Fibroblast of lung (primary cell): ENCODE measurements at regions not wholly inside any gene's neighbourhood (a gene's known extent, or its start where the extent isn't known, plus 50 kb on each side); places are given as distances from the start of the nearest gene placed in this dataset.

ENCODE experiments used
- DNase-seq, 2 donors: peaks; one replicate each; pipeline versions ENCODE4 v3.0.0 to v3.0.0-alpha.2; 2010; ENCODE audit warnings: low read depth in 2 of 2
- H2AFZ ChIP-seq: 2 replicates; pipeline ENCODE4 v1.5.1; 2012; ENCODE audit warnings: low read length, control low read depth, inconsistent platforms
- H3K27ac ChIP-seq: 2 replicates; pipeline ENCODE4 v1.5.1; 2011; ENCODE audit warnings: low read length, control low read depth; ENCODE audit not compliant: insufficient read depth
- H3K27me3 ChIP-seq: 2 replicates; pipeline ENCODE4 v1.5.1; 2011; ENCODE audit warnings: mild to moderate bottlenecking, low read length; ENCODE audit not compliant: control insufficient read depth, insufficient read depth
- H3K36me3 ChIP-seq: 2 replicates; pipeline ENCODE4 v1.5.1; 2011; ENCODE audit warnings: low read length; ENCODE audit not compliant: control insufficient read depth, insufficient read depth
- H3K4me1 ChIP-seq: 2 replicates; pipeline ENCODE4 v1.5.1; 2011; ENCODE audit warnings: low read length; ENCODE audit not compliant: control insufficient read depth, insufficient read depth; ENCODE audit errors: extremely low read depth
- H3K4me2 ChIP-seq: 2 replicates; pipeline ENCODE4 v1.5.1; 2011; ENCODE audit warnings: low read length, control low read depth; ENCODE audit not compliant: insufficient read depth; ENCODE audit errors: extremely low read depth
- H3K4me3 ChIP-seq, 4 experiments: fragments of 200-600 bp in 1 of 4; sonication (generic) in 1 of 4; replicated peaks in 1 of 4; 2 replicates each; pipeline ENCODE4 v1.5.1; 2011 to 2016; ENCODE audit warnings: low read length in 4 of 4, low read depth in 3 of 4, mild to moderate bottlenecking in 3 of 4, control low read depth in 2 of 4, inconsistent platforms in 1 of 4, mixed read lengths in 1 of 4; ENCODE audit not compliant: insufficient read depth in 1 of 4; ENCODE audit errors: control extremely low read depth in 1 of 4
- H3K79me2 ChIP-seq: 2 replicates; pipeline ENCODE4 v1.5.1; 2012; ENCODE audit warnings: mild to moderate bottlenecking, low read length, inconsistent platforms; ENCODE audit not compliant: control insufficient read depth, insufficient read depth
- H3K9ac ChIP-seq: 2 replicates; pipeline ENCODE4 v1.5.1; 2011; ENCODE audit warnings: mild to moderate bottlenecking, low read length, control low read depth; ENCODE audit not compliant: insufficient read depth
- H3K9me3 ChIP-seq: 2 replicates; pipeline ENCODE4 v1.5.1; 2012; ENCODE audit warnings: low read depth, low read length; ENCODE audit not compliant: control insufficient read depth, insufficient read depth
- H4K20me1 ChIP-seq: 2 replicates; pipeline ENCODE4 v1.5.1; 2011; ENCODE audit warnings: low read length; ENCODE audit not compliant: control insufficient read depth, insufficient read depth; ENCODE audit errors: extremely low read depth
- CTCF ChIP-seq, 2 donors: IDR thresholded peaks in 1 of 2; conservative IDR thresholded peaks in 1 of 2; 1 replicate in 1 of 2; 2 replicates in 1 of 2; pipeline ENCODE4 v1.5.1; 2011 to 2012; ENCODE audit warnings: low read length in 2 of 2, control low read depth in 1 of 2, inconsistent platforms in 1 of 2, low read depth in 1 of 2, mild to moderate bottlenecking in 1 of 2
- EZH2 ChIP-seq: IDR thresholded peaks from 2 replicates; pipeline ENCODE4 v1.5.1; 2012; ENCODE audit warnings: low read length, control low read depth, mild to moderate bottlenecking; ENCODE audit errors: missing control alignments

GRCh38 chr7:79547132-79547531 lies 93.7 kb upstream of the MAGI2 start:
- TF ChIP-seq EZH2 = no peak
- TF ChIP-seq CTCF (conservative IDR thresholded peaks at IDR 0.05 in 1 of 2, IDR thresholded peaks at IDR 0.05 in 1 of 2; ENCODE audit: low read depth in 1 of 2, low read length in 2 of 2) = no peak
- no peaks in the 10 kb centered on the region for H3K4me1 ChIP-seq
- H3K9me3 ChIP-seq = no peaks in the 10 kb centered on the region

GRCh38 chr7:79540592-79540991 lies 87.1 kb upstream of the MAGI2 start:
- Histone ChIP-seq H3K27ac (no peak overlapping the region), H3K27me3 (no peaks in the 10 kb centered on the region), H3K36me3 (no peaks in the 10 kb centered on the region), H3K4me3 (no peak overlapping the region), H3K4me2 (no peak overlapping the region), H3K79me2 (no peaks in the 10 kb centered on the region), H3K9me3 (no peaks in the 10 kb centered on the region), H3K9ac (no peak overlapping the region), H3K4me1 (no peaks in the 10 kb centered on the region), H4K20me1 (no peaks in the 10 kb centered on the region), H2AFZ (no peak overlapping the region)
- DNase-seq = no peak
- TF ChIP-seq EZH2 = no peak

More at GRCh38 chr7:79547132-79547531, 93.7 kb upstream of the MAGI2 start:
- Histone ChIP-seq H2AFZ (no peak overlapping the region), H3K9ac (no peak overlapping the region), H3K36me3 (no peaks in the 10 kb centered on the region), H3K4me2 (no peak overlapping the region), H3K79me2 (no peaks in the 10 kb centered on the region), H3K4me3 (no peak overlapping the region), H3K27me3 (no peaks in the 10 kb centered on the region), H4K20me1 (no peaks in the 10 kb centered on the region), H3K27ac (no peak overlapping the region)
- DNase-seq = no peak

GRCh38 chr7:79534128-79534527 lies 80.7 kb upstream of the MAGI2 start:
- Histone ChIP-seq H3K79me2 (no peaks in the 10 kb centered on the region), H3K36me3 (no peaks in the 10 kb centered on the region), H3K27ac (no peak overlapping the region), H3K9me3 (no peaks in the 10 kb centered on the region), H4K20me1 (no peaks in the 10 kb centered on the region), H3K27me3 (no peaks in the 10 kb centered on the region), H3K4me1 (no peaks in the 10 kb centered on the region), H2AFZ (no peak overlapping the region), H3K9ac (no peak overlapping the region), H3K4me3 (no peak overlapping the region), H3K4me2 (no peak overlapping the region)
- DNase-seq = no peak
- TF ChIP-seq EZH2 (no peak), CTCF (conservative IDR thresholded peaks at IDR 0.05 in 1 of 2, IDR thresholded peaks at IDR 0.05 in 1 of 2; ENCODE audit: low read depth in 1 of 2, low read length in 2 of 2) (no peak)
